HG02623 (cell line): ENCODE measurements at regions not wholly inside any gene's neighbourhood (a gene's known extent, or its start where the extent isn't known, plus 50 kb on each side); places are given as distances from the start of the nearest gene placed in this dataset.

Source experiments
- ATAC-seq: cut with Tn5 transposase; IDR thresholded peaks from one replicate; pipeline ENCODE4 v1.9.1; 2021; ENCODE audit warnings: moderate library complexity; ENCODE audit not compliant: unreplicated experiment

GRCh38 chr2:147520817-147521216, 324.0 kb upstream of the ACVR2A start:
- ATAC-seq, result no peak

GRCh38 chr2:147519178-147519577, 325.7 kb upstream of the ACVR2A start:
- no peak for ATAC-seq

- no peak for ATAC-seq
Observed at GRCh38 chr2:147515213-147515612, 329.6 kb upstream of the ACVR2A start.

GRCh38 chr2:147512206-147512605, 332.6 kb upstream of the ACVR2A start:
- ATAC-seq, result no peak

- ATAC-seq, result no peak
Observed at GRCh38 chr2:147511491-147511948, 333.3 kb upstream of the ACVR2A start.

GRCh38 chr2:147509821-147510220, 335.0 kb upstream of the ACVR2A start:
- no peak for ATAC-seq

- no peak for ATAC-seq
Observed at GRCh38 chr2:147506889-147507288, 337.9 kb upstream of the ACVR2A start.

- ATAC-seq, result no peak
Observed at GRCh38 chr2:147502711-147503290, 342.0 kb upstream of the ACVR2A start.

GRCh38 chr2:147501968-147502367, 342.9 kb upstream of the ACVR2A start:
- no peak for ATAC-seq

- ATAC-seq, result no peak
Observed at GRCh38 chr2:147500819-147501395, 343.9 kb upstream of the ACVR2A start.

- ATAC-seq, result no peak
Observed at GRCh38 chr2:147500229-147500628, 344.6 kb upstream of the ACVR2A start.

- peak; percentile 64 for ATAC-seq
Observed at GRCh38 chr2:147499785-147500184, 345.0 kb upstream of the ACVR2A start.

GRCh38 chr2:147495734-147496133, 349.1 kb upstream of the ACVR2A start:
- no peak for ATAC-seq

- ATAC-seq, result no peak
Observed at GRCh38 chr2:147492471-147492870, 352.4 kb upstream of the ACVR2A start.

GRCh38 chr2:147491506-147491905, 353.3 kb upstream of the ACVR2A start:
- no peak for ATAC-seq

- no peak for ATAC-seq
Observed at GRCh38 chr2:147490401-147491261, 354.2 kb upstream of the ACVR2A start.

- no peak for ATAC-seq
Observed at GRCh38 chr2:147488472-147488871, 356.4 kb upstream of the ACVR2A start.

GRCh38 chr2:147487978-147488289, 356.9 kb upstream of the ACVR2A start:
- no peak for ATAC-seq

GRCh38 chr2:147487286-147487977, 357.4 kb upstream of the ACVR2A start:
- no peak for ATAC-seq

GRCh38 chr2:147485210-147485851, 359.5 kb upstream of the ACVR2A start:
- ATAC-seq, result no peak

GRCh38 chr2:147483911-147484310, 360.9 kb upstream of the ACVR2A start:
- ATAC-seq, result no peak
